ENCODE measurements at regions not wholly inside any gene's neighbourhood (a gene's known extent, or its start where the extent isn't known, plus 50 kb on each side); places are given as distances from the start of the nearest gene placed in this dataset.

DNA sequence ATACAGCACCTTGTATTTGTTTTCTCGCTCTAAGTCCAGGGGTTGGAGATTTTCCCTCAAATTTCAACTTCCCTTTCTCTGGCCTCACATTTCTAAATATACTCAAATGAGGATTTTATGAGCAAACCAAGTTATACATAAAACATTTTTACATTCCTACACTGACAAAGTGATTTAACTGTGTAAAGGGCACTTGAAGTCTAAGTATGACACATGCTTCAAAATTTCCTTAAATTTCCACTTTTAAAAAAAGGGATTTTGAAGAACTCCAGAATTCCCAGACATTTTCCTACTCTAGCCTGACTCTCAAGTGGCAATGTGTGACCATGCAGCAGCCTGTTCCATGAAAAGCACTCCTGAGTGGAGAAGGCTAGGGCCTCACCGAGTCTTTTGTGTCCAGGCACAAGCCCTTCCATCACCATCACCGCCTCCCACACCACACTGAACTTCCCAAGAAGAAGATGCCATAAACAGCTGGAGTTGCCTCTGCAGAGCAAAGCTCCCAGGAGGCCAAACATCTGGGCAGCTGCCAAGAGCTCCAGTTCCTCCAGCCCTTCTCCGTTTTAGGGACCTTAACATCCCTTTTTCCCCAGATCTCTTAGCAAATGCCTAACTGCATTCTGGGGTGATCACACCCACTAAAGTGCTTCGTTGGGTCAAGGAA is 68.9 kb downstream of the NCR2 start:
- peaks cover 66% of the 10 kb centered on the region for H3K27me3 ChIP-seq
- 62 to 71% methylated on average over 2 to 4 of the region's 5 CpGs for WGBS, 2 donors (ENCODE audit: low coverage in 1 of 2)

DNA sequence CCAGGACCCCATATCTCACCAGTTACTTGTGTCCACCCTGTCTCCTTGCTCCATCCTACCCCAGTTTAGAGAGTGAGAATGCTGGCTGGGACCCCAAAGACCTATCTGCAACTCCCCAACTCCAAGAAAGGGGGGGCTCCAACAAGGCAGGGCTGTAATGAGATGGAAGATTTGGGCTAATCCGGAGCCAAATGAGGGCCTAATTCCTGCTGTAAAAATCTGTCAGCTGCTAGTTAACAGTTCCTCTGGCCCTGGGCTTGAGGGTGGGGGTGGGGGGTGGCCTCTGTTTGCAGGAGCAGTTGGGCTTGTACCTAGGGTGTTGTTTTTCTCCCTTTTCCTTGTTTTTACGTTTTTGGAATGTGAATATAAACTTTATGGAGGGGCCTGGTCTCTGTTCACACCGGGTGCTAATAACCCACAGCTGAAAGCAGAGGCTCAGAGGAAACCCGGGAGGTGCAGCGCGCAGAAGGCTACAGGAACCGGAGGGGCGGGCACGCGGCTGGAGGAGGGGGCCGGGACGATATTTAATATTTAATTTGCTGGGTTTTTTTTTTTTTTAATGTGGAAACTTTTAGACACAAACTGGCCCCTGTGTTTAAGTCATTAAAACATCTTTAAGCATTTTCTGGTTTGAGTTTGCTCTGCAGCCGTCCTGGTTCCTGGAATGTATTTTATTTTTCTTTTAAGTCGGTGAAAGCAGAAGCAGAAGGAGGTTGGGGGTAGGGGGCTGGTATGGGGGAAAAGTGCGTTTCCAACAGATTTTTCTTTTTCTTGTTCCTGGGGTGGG is 70.7 kb downstream of the NCR2 start:
- H3K27me3 ChIP-seq = peaks cover 63% of the 10 kb centered on the region
- no peaks in the 10 kb centered on the region for H3K36me3 ChIP-seq
- no peak overlapping the region for H3K4me3 ChIP-seq
- peaks cover 0 to 19% (median 0%) of the 10 kb centered on the region in 3 donors for H3K9me3 ChIP-seq
- no peak overlapping the region for H3K27ac ChIP-seq
- no peak for ATAC-seq
- 33 to 38% methylated on average over 9 to 15 of the region's 15 CpGs for WGBS, 2 donors (ENCODE audit: low coverage in 1 of 2)
- H3K4me1 ChIP-seq = no peaks in the 10 kb centered on the region
- no peak for TF ChIP-seq POLR2A (IDR thresholded peaks at IDR 0.05)

More for the DNA sequence above, 68.9 kb downstream of the NCR2 start:
- ATAC-seq = no peak
- TF ChIP-seq POLR2A (IDR thresholded peaks at IDR 0.05) (no peak), POLR2AphosphoS5 (IDR thresholded peaks at IDR 0.05) (no peak), EP300 (IDR thresholded peaks at IDR 0.05) (no peak)
- TF ChIP-seq, protein P1, sequence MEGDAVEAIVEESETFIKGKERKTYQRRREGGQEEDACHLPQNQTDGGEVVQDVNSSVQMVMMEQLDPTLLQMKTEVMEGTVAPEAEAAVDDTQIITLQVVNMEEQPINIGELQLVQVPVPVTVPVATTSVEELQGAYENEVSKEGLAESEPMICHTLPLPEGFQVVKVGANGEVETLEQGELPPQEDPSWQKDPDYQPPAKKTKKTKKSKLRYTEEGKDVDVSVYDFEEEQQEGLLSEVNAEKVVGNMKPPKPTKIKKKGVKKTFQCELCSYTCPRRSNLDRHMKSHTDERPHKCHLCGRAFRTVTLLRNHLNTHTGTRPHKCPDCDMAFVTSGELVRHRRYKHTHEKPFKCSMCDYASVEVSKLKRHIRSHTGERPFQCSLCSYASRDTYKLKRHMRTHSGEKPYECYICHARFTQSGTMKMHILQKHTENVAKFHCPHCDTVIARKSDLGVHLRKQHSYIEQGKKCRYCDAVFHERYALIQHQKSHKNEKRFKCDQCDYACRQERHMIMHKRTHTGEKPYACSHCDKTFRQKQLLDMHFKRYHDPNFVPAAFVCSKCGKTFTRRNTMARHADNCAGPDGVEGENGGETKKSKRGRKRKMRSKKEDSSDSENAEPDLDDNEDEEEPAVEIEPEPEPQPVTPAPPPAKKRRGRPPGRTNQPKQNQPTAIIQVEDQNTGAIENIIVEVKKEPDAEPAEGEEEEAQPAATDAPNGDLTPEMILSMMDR (IDR thresholded peaks at IDR 0.05) = no peak
- Histone ChIP-seq H3K27ac (no peak overlapping the region), H3K9me3 (peaks cover 0 to 22% (median 0%) of the 10 kb centered on the region in 3 donors), H3K4me3 (no peak overlapping the region), H3K4me1 (no peaks in the 10 kb centered on the region), H3K36me3 (no peaks in the 10 kb centered on the region)

DNA sequence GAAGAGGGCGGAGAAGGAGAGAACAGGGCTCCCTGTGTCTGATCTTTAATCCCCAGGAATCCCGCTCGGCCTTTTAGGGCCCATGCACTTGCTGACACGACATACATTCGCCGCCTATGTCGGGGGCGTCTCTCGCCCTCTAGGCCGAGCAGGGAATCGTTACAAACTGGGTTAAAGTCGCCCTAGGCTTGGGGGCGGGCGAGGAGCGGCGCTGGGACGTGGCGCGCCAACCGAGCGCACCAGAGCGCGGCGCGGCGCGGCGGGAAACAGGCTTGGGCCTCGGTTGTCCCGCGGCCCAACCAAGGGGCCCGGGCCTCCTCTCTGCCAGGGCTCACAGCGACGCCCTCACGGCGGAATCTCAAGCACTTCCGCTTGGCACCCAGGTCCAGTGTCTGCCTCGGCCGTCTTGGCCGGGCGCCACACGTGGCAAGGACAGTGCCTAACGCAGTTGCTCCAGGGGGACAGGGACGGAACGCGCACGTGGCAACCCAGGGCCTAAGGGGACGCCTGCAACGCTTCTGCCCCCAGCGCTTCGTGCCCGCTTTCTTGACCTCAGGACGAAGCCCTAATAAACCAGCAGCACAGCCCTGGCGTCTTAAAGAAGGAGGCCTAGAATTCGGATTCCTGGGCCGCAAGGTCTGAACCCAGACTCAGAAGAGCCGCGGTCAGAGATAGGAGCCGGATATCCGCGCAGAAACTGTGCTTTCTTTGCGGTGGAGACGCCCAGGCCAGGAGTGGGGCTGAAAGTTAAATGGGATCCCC is 71.5 kb downstream of the NCR2 start:
- H3K36me3 ChIP-seq = no peaks in the 10 kb centered on the region
- TF ChIP-seq, protein P1 (IDR thresholded peaks at IDR 0.05) = no peak
- TF ChIP-seq EP300 (IDR thresholded peaks at IDR 0.05) (no peak), POLR2AphosphoS5 (IDR thresholded peaks at IDR 0.05) (no peak), POLR2A (IDR thresholded peaks at IDR 0.05) (no peak)
- peaks cover 0 to 12% (median 0%) of the 10 kb centered on the region in 3 donors for H3K9me3 ChIP-seq
- 77 to 80% methylated on average over 7 to 13 of the region's 63 CpGs for WGBS, 2 donors (ENCODE audit: low coverage in 1 of 2)
- H3K27ac ChIP-seq = no peak overlapping the region
- no peak overlapping the region for H3K4me3 ChIP-seq
- no peaks in the 10 kb centered on the region for H3K4me1 ChIP-seq
- H3K27me3 ChIP-seq = peaks cover 69% of the 10 kb centered on the region
- no peak for ATAC-seq

DNA sequence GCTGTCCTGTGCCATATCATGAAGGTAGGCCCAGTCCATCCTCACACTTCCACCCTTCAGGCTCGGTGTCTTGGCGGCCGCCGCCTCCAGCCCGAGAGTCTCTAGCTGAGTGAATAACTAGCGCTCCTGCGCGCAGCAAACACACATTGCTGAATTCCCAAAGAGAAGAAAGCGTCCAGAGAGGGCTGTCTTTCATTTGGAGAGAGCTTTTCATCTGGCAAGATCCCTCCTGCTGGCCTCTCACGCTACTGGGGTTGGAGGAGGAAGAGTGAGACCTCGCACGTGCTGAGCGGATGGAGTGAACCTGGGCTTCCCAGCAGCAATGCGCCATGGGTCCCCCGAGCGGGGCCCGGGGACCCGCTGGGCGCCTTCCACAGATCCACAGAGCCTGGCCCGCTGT is 73.2 kb downstream of the NCR2 start:
- no CpG with 5 or more reads among the region's 20 CpGs for WGBS, 2 donors (ENCODE audit: low coverage in 1 of 2)
- no peak for ATAC-seq
- TF ChIP-seq POLR2AphosphoS5 (IDR thresholded peaks at IDR 0.05) = no peak
- TF ChIP-seq EP300 (IDR thresholded peaks at IDR 0.05) = no peak
- TF ChIP-seq, protein P1 (IDR thresholded peaks at IDR 0.05) = no peak
- no peak for TF ChIP-seq POLR2A (IDR thresholded peaks at IDR 0.05)
- Histone ChIP-seq H3K27ac (no peak overlapping the region), H3K9me3 (peaks cover 0 to 12% (median 0%) of the 10 kb centered on the region in 3 donors), H3K36me3 (no peaks in the 10 kb centered on the region), H3K4me1 (no peaks in the 10 kb centered on the region), H3K27me3 (peaks cover 77% of the 10 kb centered on the region), H3K4me3 (no peak overlapping the region)

DNA sequence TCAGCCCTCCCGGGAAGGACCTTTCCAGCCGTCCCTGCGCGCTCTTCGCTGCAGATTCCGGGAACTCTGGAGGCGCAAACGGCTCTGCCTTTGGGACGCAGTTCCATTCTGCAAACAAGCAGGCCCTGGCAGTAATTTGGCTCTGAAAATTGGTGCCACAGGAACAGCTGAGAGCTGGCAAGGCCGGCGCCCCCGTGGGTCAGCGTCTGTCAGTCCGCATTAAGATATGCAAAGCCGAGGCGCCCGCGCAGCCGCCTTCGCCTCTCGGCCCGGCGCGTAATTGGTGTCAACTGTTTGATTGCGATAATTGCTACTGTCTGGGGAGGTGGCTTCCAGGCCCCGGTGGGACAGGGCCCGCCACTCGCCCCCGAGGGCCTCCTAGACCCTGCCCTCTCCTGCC is 73.6 kb downstream of the NCR2 start:
- peaks cover 77% of the 10 kb centered on the region for H3K27me3 ChIP-seq
- 60% methylated on average over 1 of the region's 29 CpGs; no CpG with 5 or more reads in 1 of the 2 donors for WGBS, 2 donors (ENCODE audit: low coverage in 1 of 2)

More for the DNA sequence above, 73.6 kb downstream of the NCR2 start:
- Histone ChIP-seq H3K27ac (no peak overlapping the region), H3K4me1 (no peaks in the 10 kb centered on the region), H3K36me3 (no peaks in the 10 kb centered on the region), H3K9me3 (peaks cover 0 to 12% (median 0%) of the 10 kb centered on the region in 3 donors), H3K4me3 (no peak overlapping the region)
- no peak for TF ChIP-seq POLR2AphosphoS5 (IDR thresholded peaks at IDR 0.05)
- TF ChIP-seq POLR2A (IDR thresholded peaks at IDR 0.05) = no peak
- TF ChIP-seq, protein P1 (IDR thresholded peaks at IDR 0.05) = no peak
- no peak for TF ChIP-seq EP300 (IDR thresholded peaks at IDR 0.05)
- ATAC-seq = no peak

All from gastroesophageal sphincter (tissue), 4 donors.